H1 (cell line): ENCODE measurements at regions not wholly inside any gene's neighbourhood (a gene's known extent, or its start where the extent isn't known, plus 50 kb on each side); places are given as distances from the start of the nearest gene placed in this dataset.

ENCODE experiments used
- CHD2 ChIP-seq: IDR thresholded peaks from 2 replicates; pipeline ENCODE4 v1.6.1; 2012; ENCODE audit warnings: low read length, improper control_type of control experiment
- CTCF ChIP-seq, 3 experiments: IDR thresholded peaks; 1 replicate in 2 of 3; 2 replicates in 1 of 3; pipeline versions ENCODE4 v1.5.1 to v1.6.1; 2011; ENCODE audit warnings: low read length in 3 of 3, mild to moderate bottlenecking in 3 of 3, inconsistent platforms in 2 of 3, low read depth in 1 of 3, moderate library complexity in 1 of 3; ENCODE audit not compliant: insufficient read depth in 1 of 3; ENCODE audit errors: control extremely low read depth in 1 of 3
- EZH2 ChIP-seq: fragments of 200-600 bp; sonication (generic); IDR thresholded peaks from 2 replicates; pipeline ENCODE4 v1.7.1; 2012; ENCODE audit warnings: low read depth, mild to moderate bottlenecking, moderate library complexity, low read length, inconsistent platforms; ENCODE audit not compliant: severe bottlenecking
- HDAC2 ChIP-seq, 2 experiments: fragments of 300-600 bp in 1 of 2; sonication (generic) in 1 of 2; IDR thresholded peaks; 2 replicates each; pipeline ENCODE4 v1.6.1; 2011 to 2012; ENCODE audit warnings: low read depth in 2 of 2, low read length in 2 of 2, mild to moderate bottlenecking in 2 of 2, moderate library complexity in 2 of 2, borderline replicate concordance in 1 of 2, inconsistent platforms in 1 of 2
- POLR2A ChIP-seq, 2 experiments: IDR thresholded peaks; 1 replicate in 1 of 2; 2 replicates in 1 of 2; pipeline ENCODE4 v1.6.1; 2011; ENCODE audit warnings: low read depth in 2 of 2, low read length in 2 of 2, mild to moderate bottlenecking in 2 of 2; ENCODE audit errors: control extremely low read depth in 1 of 2
- RBBP5 ChIP-seq: IDR thresholded peaks from 2 replicates; pipeline ENCODE4 v1.7.1; 2012; ENCODE audit warnings: low read depth, mild to moderate bottlenecking, inconsistent platforms, low read length, moderate library complexity, borderline replicate concordance
- RFX5 ChIP-seq: IDR thresholded peaks from 2 replicates; pipeline ENCODE4 v1.6.1; 2011; ENCODE audit warnings: low read depth, low read length, improper control_type of control experiment, borderline replicate concordance
- SP1 ChIP-seq: IDR thresholded peaks from 2 replicates; pipeline ENCODE4 v1.6.1; 2011; ENCODE audit warnings: low read depth, low read length
- TBP ChIP-seq: IDR thresholded peaks from 2 replicates; pipeline ENCODE4 v1.6.1; 2011; ENCODE audit warnings: low read depth, low read length, improper control_type of control experiment
- YY1 ChIP-seq: IDR thresholded peaks from 2 replicates; pipeline ENCODE4 v1.6.1; 2011; ENCODE audit warnings: low read depth, mild to moderate bottlenecking, low read length

DNA sequence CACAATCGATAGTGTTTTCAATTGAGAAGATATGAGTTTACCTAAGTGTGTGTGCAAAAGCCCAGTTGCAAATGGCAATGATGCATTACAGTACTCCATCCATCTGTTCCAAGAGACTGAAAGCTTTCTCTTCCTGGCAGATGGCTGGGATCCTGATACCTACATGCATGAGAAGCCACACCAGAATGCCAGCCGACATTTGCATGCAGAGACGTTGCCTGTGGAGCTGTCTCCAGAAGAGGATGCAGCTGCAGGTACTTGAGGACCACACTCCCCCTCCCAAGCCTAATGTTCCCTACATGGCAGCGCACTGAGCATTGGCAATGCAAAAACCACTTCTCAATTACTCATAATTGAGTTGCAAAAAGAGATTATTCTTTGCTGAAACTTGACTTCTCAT is 332.1 kb downstream of the WDR11 start:
- TF ChIP-seq HDAC2 (IDR thresholded peaks at IDR 0.05; ENCODE audit: borderline replicate concordance in 1 of 2, low read depth in 2 of 2, low read length in 2 of 2) (no peak), TBP (no peak), CHD2 (no peak), POLR2A (IDR thresholded peaks at IDR 0.05; ENCODE audit: control extremely low read depth in 1 of 2, low read depth in 2 of 2, low read length in 2 of 2) (no peak), EZH2 (no peak), YY1 (no peak), SP1 (no peak), RBBP5 (no peak), CTCF (IDR thresholded peaks at IDR 0.05; ENCODE audit: control extremely low read depth in 1 of 3, insufficient read depth in 1 of 3, low read depth in 1 of 3, low read length in 3 of 3) (no peak), RFX5 (no peak)
